Trophoblast cell (in vitro differentiated cells and primary cell): ENCODE measurements at regions not wholly inside any gene's neighbourhood (a gene's known extent, or its start where the extent isn't known, plus 50 kb on each side); places are given as distances from the start of the nearest gene placed in this dataset.
"Not testable (repeated sequence)": the region's sequence is repeated elsewhere in the genome, so short reads cannot be mapped to it uniquely, and the experiment has no call there.

Experiments used
- DNase-seq, 2 donors: peaks; one replicate each; pipeline ENCODE4 v3.0.0-alpha.2; 2016
- H2AFZ ChIP-seq: 2 replicates; pipeline ENCODE4 v1.6.1; 2013; ENCODE audit warnings: low read length, moderate library complexity, mild to moderate bottlenecking; ENCODE audit not compliant: insufficient read depth, poor library complexity
- H2AK5ac ChIP-seq: 2 replicates; pipeline ENCODE4 v1.6.1; 2013; ENCODE audit warnings: mild to moderate bottlenecking, low read length
- H2BK120ac ChIP-seq: 2 replicates; pipeline ENCODE4 v1.6.1; 2013; ENCODE audit warnings: low read length, mild to moderate bottlenecking, moderate library complexity; ENCODE audit not compliant: insufficient read depth, poor library complexity
- H2BK12ac ChIP-seq: 2 replicates; pipeline ENCODE4 v1.6.1; 2013; ENCODE audit warnings: mild to moderate bottlenecking, low read length, moderate library complexity
- H2BK5ac ChIP-seq: 2 replicates; pipeline ENCODE4 v1.6.1; 2013; ENCODE audit warnings: low read length, low read depth, moderate library complexity, mild to moderate bottlenecking; ENCODE audit not compliant: poor library complexity
- H3K14ac ChIP-seq: 2 replicates; pipeline ENCODE4 v1.6.1; 2013; ENCODE audit warnings: mild to moderate bottlenecking, low read length
- H3K18ac ChIP-seq: 2 replicates; pipeline ENCODE4 v1.6.1; 2013; ENCODE audit warnings: mild to moderate bottlenecking, low read length
- H3K23ac ChIP-seq: 2 replicates; pipeline ENCODE4 v1.6.1; 2013; ENCODE audit warnings: low read length
- H3K27ac ChIP-seq: 2 replicates; pipeline ENCODE4 v1.5.1; 2013; ENCODE audit warnings: low read depth, mild to moderate bottlenecking, inconsistent platforms, low read length, moderate library complexity
- H3K27me3 ChIP-seq: 2 replicates; pipeline ENCODE4 v1.6.1; 2013; ENCODE audit warnings: inconsistent platforms, mild to moderate bottlenecking, low read length, moderate library complexity; ENCODE audit not compliant: insufficient read depth
- H3K36me3 ChIP-seq, 2 experiments: 1 replicate in 1 of 2; 2 replicates in 1 of 2; pipeline ENCODE4 v1.6.1; 2013; ENCODE audit warnings: low read length in 2 of 2, mild to moderate bottlenecking in 2 of 2, moderate library complexity in 1 of 2; ENCODE audit not compliant: insufficient read depth in 2 of 2, control insufficient read depth in 1 of 2
- H3K4ac ChIP-seq: 2 replicates; pipeline ENCODE4 v1.6.1; 2013; ENCODE audit warnings: low read depth, mild to moderate bottlenecking, low read length, moderate library complexity
- H3K4me1 ChIP-seq, 2 experiments: 1 replicate in 1 of 2; 2 replicates in 1 of 2; pipeline ENCODE4 v1.6.1; 2013; ENCODE audit warnings: low read length in 2 of 2, mild to moderate bottlenecking in 2 of 2, moderate library complexity in 1 of 2; ENCODE audit not compliant: insufficient read depth in 2 of 2, control insufficient read depth in 1 of 2
- H3K4me2 ChIP-seq: 2 replicates; pipeline ENCODE4 v1.6.1; 2013; ENCODE audit warnings: inconsistent platforms, mild to moderate bottlenecking, low read length, moderate library complexity
- H3K4me3 ChIP-seq: 2 replicates; pipeline ENCODE4 v1.5.1; 2013; ENCODE audit warnings: mild to moderate bottlenecking, low read depth, low read length, inconsistent platforms
- H3K79me1 ChIP-seq: one replicate; pipeline ENCODE4 v1.6.1; 2013; ENCODE audit warnings: low read length
- H3K79me2 ChIP-seq: 2 replicates; pipeline ENCODE4 v1.6.1; 2013; ENCODE audit warnings: low read length, mild to moderate bottlenecking; ENCODE audit not compliant: control insufficient read depth, insufficient read depth, poor library complexity
- H3K9ac ChIP-seq: 2 replicates; pipeline ENCODE4 v1.6.1; 2013; ENCODE audit warnings: mild to moderate bottlenecking, low read length
- H3K9me3 ChIP-seq: 2 replicates; pipeline ENCODE4 v1.6.1; 2013; ENCODE audit warnings: low read depth, mild to moderate bottlenecking, control low read depth, inconsistent platforms, low read length; ENCODE audit not compliant: insufficient read depth
- H4K12ac ChIP-seq: 2 replicates; pipeline ENCODE4 v1.6.1; 2013; ENCODE audit warnings: low read depth, mild to moderate bottlenecking, low read length, moderate library complexity
- H4K8ac ChIP-seq: 2 replicates; pipeline ENCODE4 v1.6.1; 2013; ENCODE audit warnings: low read depth, mild to moderate bottlenecking, low read length, moderate library complexity
- H4K91ac ChIP-seq: one replicate; pipeline ENCODE4 v1.6.1; 2013; ENCODE audit warnings: low read depth, mild to moderate bottlenecking, low read length, moderate library complexity
- WGBS: extraction: QIAGEN DNeasy Blood & Tissue Kit; methylation state at CpG from one replicate; pipeline ENCODE4 v1.1.7; 2013; ENCODE audit warnings: missing lambda C conversion rate; ENCODE audit not compliant: insufficient read length, insufficient coverage; ENCODE audit errors: extremely low coverage; 5-methylcytosine and 5-hydroxymethylcytosine counted together

DNA sequence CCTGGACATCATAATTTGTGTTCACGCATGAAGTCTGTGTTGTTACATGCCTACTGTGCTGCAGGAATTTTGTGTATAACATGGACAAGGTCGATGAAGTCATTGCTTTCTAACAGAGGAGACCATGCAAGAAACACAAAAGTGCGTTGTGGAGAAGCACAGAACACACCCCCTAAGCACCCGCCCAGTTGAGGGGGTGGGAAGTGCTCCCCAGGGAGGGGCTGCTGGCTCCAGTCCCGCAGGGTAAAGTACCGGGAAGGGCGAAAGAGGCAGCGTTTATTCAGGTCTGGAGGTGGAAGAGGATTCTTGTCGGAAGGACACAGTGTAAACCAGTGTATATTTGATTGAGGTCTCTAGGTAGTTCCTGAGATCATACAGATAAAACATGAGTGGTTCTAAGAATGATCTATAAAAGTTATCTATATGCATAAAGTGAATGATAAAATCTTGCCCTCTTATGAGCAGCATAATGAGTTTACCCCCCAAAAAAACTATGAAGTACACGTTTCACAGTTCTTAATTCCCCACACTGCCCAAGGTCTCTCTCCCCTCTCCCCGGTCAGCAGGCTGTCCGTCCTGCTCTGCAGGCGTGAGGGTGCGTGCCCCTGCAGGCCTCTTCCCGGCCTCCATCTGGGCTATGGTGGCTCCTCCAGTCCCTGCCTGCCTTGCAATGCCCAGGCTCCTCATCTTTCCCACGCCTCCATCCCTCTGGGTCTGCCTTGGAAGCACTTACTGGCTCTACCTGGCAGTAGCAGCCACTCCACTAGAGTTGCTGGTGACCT is 159.7 kb downstream of the THBS2 start:
- no peak overlapping the region for H2BK120ac ChIP-seq
- no peak for DNase-seq
- no peak overlapping the region for H2AFZ ChIP-seq
- H3K14ac ChIP-seq: no peak overlapping the region
- no peak overlapping the region for H3K9ac ChIP-seq
- H3K9me3 ChIP-seq: peaks cover 8% of the 10 kb centered on the region
- H3K79me2 ChIP-seq: no peaks in the 10 kb centered on the region
- no peak overlapping the region for H2BK12ac ChIP-seq
- no peak overlapping the region for H2AK5ac ChIP-seq
- no peak overlapping the region for H3K4me2 ChIP-seq
- no peak overlapping the region for H4K8ac ChIP-seq
- no peaks in the 10 kb centered on the region for H3K36me3 ChIP-seq
- H2BK5ac ChIP-seq: no peak overlapping the region
- H4K91ac ChIP-seq: no peak overlapping the region
- no CpG with 5 or more reads among the region's 16 CpGs for WGBS
- H3K27me3 ChIP-seq: no peaks in the 10 kb centered on the region
- no peaks in the 10 kb centered on the region for H3K79me1 ChIP-seq
- no peak overlapping the region for H3K18ac ChIP-seq
- H3K23ac ChIP-seq: no peak overlapping the region
- H3K4ac ChIP-seq: no peak overlapping the region
- H4K12ac ChIP-seq: no peak overlapping the region
- H3K4me1 ChIP-seq: no peaks in the 10 kb centered on the region
- H3K27ac ChIP-seq: no peak overlapping the region
- H3K4me3 ChIP-seq: no peak overlapping the region

DNA sequence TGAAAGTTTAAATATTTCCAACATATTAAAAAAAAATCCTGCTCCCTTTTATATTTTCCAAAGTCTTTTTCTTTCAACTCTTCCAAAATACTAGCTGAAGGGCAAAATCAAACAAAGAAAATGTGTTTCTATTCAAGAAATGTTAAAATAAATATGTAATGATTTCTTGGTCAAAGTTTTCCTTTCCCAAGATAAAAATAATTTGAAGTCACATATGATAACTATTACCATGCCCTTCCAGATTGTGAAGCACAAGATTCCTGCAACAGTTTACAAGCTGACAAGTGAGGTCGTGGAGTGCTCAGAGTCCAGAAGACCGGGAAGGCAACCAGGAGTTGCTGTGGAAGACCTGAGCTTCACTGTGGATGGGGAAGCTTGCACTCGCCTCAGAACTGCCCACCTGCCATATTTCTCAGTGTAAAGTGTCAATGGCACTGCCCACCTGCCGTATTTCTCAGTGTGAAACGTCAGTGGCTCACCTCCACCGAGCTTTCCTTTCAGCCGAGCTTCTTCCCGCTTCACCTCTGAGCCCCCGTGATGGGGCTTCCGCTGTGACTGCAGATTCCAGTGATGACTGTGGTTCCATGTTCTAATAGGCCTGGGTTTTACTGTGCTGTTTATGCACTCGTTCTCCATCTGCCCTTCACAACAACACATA is 160.5 kb downstream of the THBS2 start:
- Histone ChIP-seq H3K4me2 (no peak overlapping the region), H3K9ac (no peak overlapping the region), H2BK5ac (no peak overlapping the region), H4K12ac (no peak overlapping the region), H3K27me3 (no peaks in the 10 kb centered on the region), H3K4me1 (no peaks in the 10 kb centered on the region), H3K18ac (no peak overlapping the region), H3K14ac (no peak overlapping the region), H4K8ac (no peak overlapping the region), H3K9me3 (peaks cover 10% of the 10 kb centered on the region), H3K27ac (no peak overlapping the region), H3K4ac (no peak overlapping the region), H3K23ac (no peak overlapping the region), H2AFZ (no peak overlapping the region), H3K79me1 (no peaks in the 10 kb centered on the region), H3K4me3 (no peak overlapping the region), H2BK120ac (no peak overlapping the region), H2BK12ac (no peak overlapping the region), H3K79me2 (no peaks in the 10 kb centered on the region), H3K36me3 (no peaks in the 10 kb centered on the region), H4K91ac (no peak overlapping the region), H2AK5ac (no peak overlapping the region)
- WGBS: no CpG with 5 or more reads among the region's 11 CpGs
- DNase-seq: no peak

DNA sequence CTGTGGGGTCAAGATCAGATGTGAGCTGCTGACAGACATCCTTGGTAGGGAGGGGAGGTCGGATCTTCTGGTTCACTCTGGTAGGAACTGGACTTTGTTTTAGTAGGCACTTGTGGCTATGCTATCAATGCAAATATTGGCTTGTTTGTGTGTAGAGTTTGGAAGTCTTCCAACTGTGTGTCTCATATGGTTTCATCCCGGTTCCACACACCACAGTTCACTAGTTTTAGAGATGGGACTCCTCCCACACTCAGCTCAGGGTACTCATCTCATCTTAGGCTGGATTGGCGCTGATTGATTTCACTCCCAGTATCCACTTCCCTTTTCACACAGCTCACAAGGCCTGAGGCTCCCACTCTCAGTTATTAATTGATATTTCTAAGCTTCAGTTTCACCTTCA is 161.3 kb downstream of the THBS2 start:
- H3K27ac ChIP-seq: no peak overlapping the region
- no peak overlapping the region for H2AK5ac ChIP-seq
- no peak overlapping the region for H3K4me3 ChIP-seq
- no peaks in the 10 kb centered on the region for H3K79me2 ChIP-seq
- H3K4me1 ChIP-seq: peaks cover 0 to 1% of the 10 kb centered on the region in 2 experiments
- no peak for DNase-seq
- H2AFZ ChIP-seq: no peak overlapping the region
- no peak overlapping the region for H3K23ac ChIP-seq
- H3K14ac ChIP-seq: no peak overlapping the region
- H3K9me3 ChIP-seq: peaks cover 10% of the 10 kb centered on the region
- no peak overlapping the region for H2BK120ac ChIP-seq
- no peak overlapping the region for H4K8ac ChIP-seq
- H3K27me3 ChIP-seq: no peaks in the 10 kb centered on the region
- H2BK5ac ChIP-seq: no peak overlapping the region
- no peak overlapping the region for H3K4me2 ChIP-seq
- H2BK12ac ChIP-seq: no peak overlapping the region
- H3K9ac ChIP-seq: no peak overlapping the region
- no peak overlapping the region for H3K4ac ChIP-seq
- no peak overlapping the region for H3K18ac ChIP-seq
- no peaks in the 10 kb centered on the region for H3K36me3 ChIP-seq
- peaks cover 2% of the 10 kb centered on the region for H3K79me1 ChIP-seq
- no peak overlapping the region for H4K91ac ChIP-seq
- no CpG with 5 or more reads among the region's 3 CpGs for WGBS
- no peak overlapping the region for H4K12ac ChIP-seq

DNA sequence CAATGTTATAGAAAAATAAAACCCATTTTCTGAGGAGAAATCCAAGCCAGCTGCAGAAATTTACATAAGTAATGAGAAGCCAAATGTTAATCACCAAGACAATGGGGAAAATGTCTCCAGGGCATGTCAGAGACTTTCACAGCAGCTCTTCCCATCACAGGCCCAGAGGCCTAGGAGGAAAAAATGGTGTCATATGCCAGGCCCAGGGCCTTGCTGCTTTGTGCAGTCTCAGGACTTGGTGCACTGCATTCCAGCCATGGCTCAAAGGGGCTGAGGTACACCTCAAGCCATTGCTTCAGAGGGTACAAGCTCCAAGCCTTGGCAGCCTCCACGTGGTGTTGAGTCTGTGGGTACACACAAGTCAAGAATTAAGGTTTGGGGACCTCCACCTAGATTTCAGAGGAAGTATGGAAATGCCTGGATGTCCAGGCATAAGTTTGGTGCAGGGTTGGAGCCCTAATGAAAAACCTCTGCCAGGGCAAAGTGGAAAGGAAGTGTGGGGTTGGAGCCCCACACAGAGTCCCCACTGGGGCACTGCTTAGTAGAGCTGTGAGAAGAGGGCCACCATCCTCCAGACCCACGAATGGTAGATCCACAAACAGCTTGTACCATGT is 163.0 kb downstream of the THBS2 start:
- not testable (repeated sequence) for H3K27ac ChIP-seq, H2AFZ ChIP-seq, H2BK12ac ChIP-seq, H2BK120ac ChIP-seq, H3K18ac ChIP-seq, H3K23ac ChIP-seq, H3K4me1 ChIP-seq, H4K8ac ChIP-seq, H3K4me2 ChIP-seq, H3K36me3 ChIP-seq, H3K9ac ChIP-seq, DNase-seq, H2AK5ac ChIP-seq, H4K12ac ChIP-seq, H2BK5ac ChIP-seq, H3K14ac ChIP-seq, H3K79me1 ChIP-seq, H3K27me3 ChIP-seq, H3K79me2 ChIP-seq, H4K91ac ChIP-seq, H3K4me3 ChIP-seq, H3K4ac ChIP-seq
- no CpG with 5 or more reads among the region's 2 CpGs for WGBS
- H3K9me3 ChIP-seq: peaks cover 10% of the 10 kb centered on the region
